KMS-11 (cell line): ENCODE measurements at regions not wholly inside any gene's neighbourhood (a gene's known extent, or its start where the extent isn't known, plus 50 kb on each side); places are given as distances from the start of the nearest gene placed in this dataset.

Experiments
- H2AFZ ChIP-seq: fragments of 200-600 bp; sonication (generic); 2 replicates; pipeline ENCODE4 v1.6.1; 2016; ENCODE audit warnings: antibody characterized with exemption, mixed run types, low read depth
- H3K27ac ChIP-seq: fragments of 200-600 bp; sonication (generic); 2 replicates; pipeline ENCODE4 v1.6.1; 2016; ENCODE audit warnings: mild to moderate bottlenecking, mixed run types
- H3K27me3 ChIP-seq: fragments of 200-600 bp; sonication (generic); 2 replicates; pipeline ENCODE4 v1.6.1; 2017; ENCODE audit warnings: mild to moderate bottlenecking, low read depth, mixed run types, moderate library complexity; ENCODE audit not compliant: insufficient read depth
- H3K36me3 ChIP-seq: fragments of 200-600 bp; sonication (generic); 2 replicates; pipeline ENCODE4 v1.6.1; 2017; ENCODE audit warnings: mild to moderate bottlenecking, mixed run types; ENCODE audit not compliant: insufficient read depth
- H3K4me1 ChIP-seq: fragments of 200-600 bp; sonication (generic); 2 replicates; pipeline ENCODE4 v1.6.1; 2016; ENCODE audit warnings: mild to moderate bottlenecking, low read depth, mixed run types; ENCODE audit not compliant: poor library complexity, severe bottlenecking
- H3K4me2 ChIP-seq: fragments of 200-600 bp; sonication (generic); 2 replicates; pipeline ENCODE4 v1.7.0; 2016; ENCODE audit warnings: mild to moderate bottlenecking, mixed run types
- H3K4me3 ChIP-seq: fragments of 200-600 bp; sonication (generic); IDR thresholded peaks from 2 replicates; pipeline ENCODE4 v1.6.1; 2017; ENCODE audit warnings: low read depth, low read length, mixed read lengths; ENCODE audit not compliant: insufficient read depth
- H3K79me2 ChIP-seq: fragments of 200-600 bp; sonication (generic); 2 replicates; pipeline ENCODE4 v1.6.1; 2016; ENCODE audit warnings: low read depth, mixed run types; ENCODE audit not compliant: insufficient read depth
- H3K9ac ChIP-seq: fragments of 200-600 bp; sonication (generic); 2 replicates; pipeline ENCODE4 v1.6.1; 2016; ENCODE audit warnings: mild to moderate bottlenecking, mixed run types
- H4K20me1 ChIP-seq: fragments of 200-600 bp; sonication (generic); 2 replicates; pipeline ENCODE4 v1.6.1; 2016; ENCODE audit warnings: mild to moderate bottlenecking, mixed run types; ENCODE audit not compliant: insufficient read depth
- CTCF ChIP-seq: fragments of 200-600 bp; sonication (generic); conservative IDR thresholded peaks from 2 replicates; pipeline ENCODE4 v1.6.1; 2017; ENCODE audit warnings: low read depth, mild to moderate bottlenecking, antibody characterized with exemption, low read length, moderate library complexity, mixed read lengths

- no peaks in the 10 kb centered on the region for H3K4me1 ChIP-seq
- H3K36me3 ChIP-seq: no peaks in the 10 kb centered on the region
- H3K4me3 ChIP-seq: no peak overlapping the region
- no peak overlapping the region for H3K4me2 ChIP-seq
- no peak for TF ChIP-seq CTCF
- H3K27ac ChIP-seq: no peak overlapping the region
- H4K20me1 ChIP-seq: no peaks in the 10 kb centered on the region
- H3K27me3 ChIP-seq: no peaks in the 10 kb centered on the region
- no peaks in the 10 kb centered on the region for H3K79me2 ChIP-seq
- H3K9ac ChIP-seq: no peak overlapping the region
- H2AFZ ChIP-seq: no peak overlapping the region
Measured at GRCh38 chr9:118418887-118419565, 714.8 kb downstream of the TLR4 start.

- Histone ChIP-seq H3K27ac (no peak overlapping the region), H2AFZ (no peak overlapping the region), H3K9ac (no peak overlapping the region), H3K4me3 (no peak overlapping the region), H3K36me3 (no peaks in the 10 kb centered on the region), H3K27me3 (no peaks in the 10 kb centered on the region), H3K4me1 (no peaks in the 10 kb centered on the region), H4K20me1 (no peaks in the 10 kb centered on the region), H3K4me2 (no peak overlapping the region), H3K79me2 (no peaks in the 10 kb centered on the region)
- TF ChIP-seq CTCF: no peak
Measured at GRCh38 chr9:118419676-118420075, 715.5 kb downstream of the TLR4 start.

- Histone ChIP-seq H4K20me1 (no peaks in the 10 kb centered on the region), H3K9ac (no peak overlapping the region), H3K4me2 (no peak overlapping the region), H3K4me3 (no peak overlapping the region), H3K4me1 (no peaks in the 10 kb centered on the region), H2AFZ (no peak overlapping the region), H3K27ac (no peak overlapping the region), H3K27me3 (no peaks in the 10 kb centered on the region), H3K36me3 (no peaks in the 10 kb centered on the region), H3K79me2 (no peaks in the 10 kb centered on the region)
- no peak for TF ChIP-seq CTCF
Measured at GRCh38 chr9:118422508-118422907, 718.3 kb downstream of the TLR4 start.

GRCh38 chr9:118423021-118423420 is 718.8 kb downstream of the TLR4 start:
- Histone ChIP-seq H3K27me3 (no peaks in the 10 kb centered on the region), H3K36me3 (no peaks in the 10 kb centered on the region), H3K79me2 (no peaks in the 10 kb centered on the region), H3K4me1 (no peaks in the 10 kb centered on the region), H2AFZ (no peak overlapping the region), H3K4me2 (no peak overlapping the region), H3K4me3 (no peak overlapping the region), H3K27ac (no peak overlapping the region), H4K20me1 (no peaks in the 10 kb centered on the region), H3K9ac (no peak overlapping the region)
- TF ChIP-seq CTCF: no peak
